IPS-18a (cell line): ENCODE measurements at regions not wholly inside any gene's neighbourhood (a gene's known extent, or its start where the extent isn't known, plus 50 kb on each side); places are given as distances from the start of the nearest gene placed in this dataset.
"Not testable (repeated sequence)": the region's sequence is repeated elsewhere in the genome, so short reads cannot be mapped to it uniquely, and the experiment has no call there.

Source experiments
- H3K27ac ChIP-seq: one replicate; pipeline ENCODE4 v1.5.1; 2013; ENCODE audit warnings: low read length
- H3K27me3 ChIP-seq: one replicate; pipeline ENCODE4 v1.6.1; 2013; ENCODE audit warnings: mild to moderate bottlenecking, low read length; ENCODE audit not compliant: control insufficient read depth, insufficient read depth
- H3K36me3 ChIP-seq: one replicate; pipeline ENCODE4 v1.6.1; 2013; ENCODE audit warnings: low read depth, low read length; ENCODE audit not compliant: control insufficient read depth
- H3K4me1 ChIP-seq: one replicate; pipeline ENCODE4 v1.6.1; 2013; ENCODE audit warnings: low read depth, low read length; ENCODE audit not compliant: control insufficient read depth
- H3K4me3 ChIP-seq: one replicate; pipeline ENCODE4 v1.5.1; 2013; ENCODE audit warnings: low read length
- H3K9ac ChIP-seq: one replicate; pipeline ENCODE4 v1.6.1; 2013; ENCODE audit warnings: mild to moderate bottlenecking, low read length, moderate library complexity
- H3K9me3 ChIP-seq: one replicate; pipeline ENCODE4 v1.6.1; 2013; ENCODE audit warnings: low read depth, low read length; ENCODE audit not compliant: control insufficient read depth

DNA sequence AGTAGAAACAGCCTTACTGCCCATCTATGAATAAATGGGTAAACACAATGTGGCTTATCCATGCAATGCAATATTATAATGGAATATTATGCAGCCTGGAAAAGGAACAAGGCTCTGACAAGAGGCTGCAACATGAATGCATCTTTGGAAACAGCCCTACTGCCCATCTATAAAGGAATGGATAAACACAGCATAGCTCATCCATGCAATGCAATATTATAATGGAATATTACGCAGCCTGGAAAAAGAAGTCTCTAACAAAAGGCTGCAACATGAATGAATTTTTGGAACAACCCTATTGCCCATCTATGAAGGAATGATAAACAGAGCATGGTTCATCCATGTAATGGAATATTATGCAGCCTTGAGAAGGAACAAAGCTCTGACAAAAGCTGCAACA lies 161.0 kb downstream of the CRLF2 start:
- Histone ChIP-seq H3K4me3 (no peak overlapping the region), H3K36me3 (no peaks in the 10 kb centered on the region), H3K27ac (no peak overlapping the region), H3K4me1 (no peaks in the 10 kb centered on the region), H3K9me3 (peaks cover 30% of the 10 kb centered on the region), H3K27me3 (no peaks in the 10 kb centered on the region), H3K9ac (no peak overlapping the region)

DNA sequence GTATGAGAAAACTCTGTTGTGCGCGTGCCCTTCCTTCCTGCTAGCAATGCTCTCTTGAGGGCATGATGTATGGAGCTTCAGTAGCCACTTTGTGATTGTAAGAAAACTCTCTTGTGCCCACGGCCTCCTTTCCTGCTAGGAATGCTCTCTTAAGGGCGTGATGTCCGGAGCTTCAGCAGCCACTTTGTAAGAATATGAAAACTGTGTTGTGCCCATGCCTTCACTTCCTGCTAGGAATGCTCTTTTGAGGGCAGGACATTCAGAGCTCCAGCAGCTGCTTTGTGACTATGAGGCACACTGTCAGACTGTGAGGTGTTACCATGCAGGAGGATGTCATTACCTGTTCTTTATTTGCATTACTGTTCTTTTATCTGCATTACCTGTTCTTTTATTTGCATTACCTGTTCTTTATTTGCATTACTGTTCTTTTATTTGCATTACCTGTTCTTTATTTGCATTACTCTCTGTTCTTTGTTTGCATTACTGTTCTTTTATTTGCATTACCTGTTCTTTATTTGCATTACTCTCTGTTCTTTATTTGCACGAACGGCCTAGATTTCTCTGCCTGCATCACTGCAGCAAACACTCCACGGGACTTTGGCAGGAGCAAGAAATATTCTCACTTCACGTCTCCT lies 166.7 kb downstream of the CRLF2 start:
- Histone ChIP-seq H3K9ac (no peak overlapping the region), H3K4me3 (no peak overlapping the region), H3K4me1 (no peaks in the 10 kb centered on the region), H3K27ac (no peak overlapping the region), H3K27me3 (no peaks in the 10 kb centered on the region), H3K36me3 (no peaks in the 10 kb centered on the region), H3K9me3 (peaks cover 5% of the 10 kb centered on the region)

DNA sequence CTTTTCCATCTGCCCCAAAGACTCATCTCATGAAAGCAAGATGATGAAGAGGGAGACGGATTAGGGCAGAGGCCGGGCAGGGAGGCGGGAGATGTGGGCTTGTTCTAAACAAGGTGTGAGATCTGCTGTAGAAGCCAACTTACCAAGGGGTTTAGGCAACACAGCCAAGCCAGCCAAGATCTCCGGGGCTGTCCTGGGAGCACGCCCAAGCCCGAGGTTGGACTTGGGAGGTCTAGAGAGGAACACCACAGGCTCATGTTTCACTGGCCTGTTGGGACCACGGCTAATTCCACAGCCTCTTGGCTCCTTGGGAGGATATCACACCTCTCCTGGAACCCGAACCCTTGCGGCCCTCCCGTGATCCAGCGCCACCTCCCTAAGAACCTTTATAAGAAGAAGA lies 171.4 kb downstream of the CRLF2 start:
- Histone ChIP-seq H3K4me3 (no peak overlapping the region), H3K27me3 (no peaks in the 10 kb centered on the region)

DNA sequence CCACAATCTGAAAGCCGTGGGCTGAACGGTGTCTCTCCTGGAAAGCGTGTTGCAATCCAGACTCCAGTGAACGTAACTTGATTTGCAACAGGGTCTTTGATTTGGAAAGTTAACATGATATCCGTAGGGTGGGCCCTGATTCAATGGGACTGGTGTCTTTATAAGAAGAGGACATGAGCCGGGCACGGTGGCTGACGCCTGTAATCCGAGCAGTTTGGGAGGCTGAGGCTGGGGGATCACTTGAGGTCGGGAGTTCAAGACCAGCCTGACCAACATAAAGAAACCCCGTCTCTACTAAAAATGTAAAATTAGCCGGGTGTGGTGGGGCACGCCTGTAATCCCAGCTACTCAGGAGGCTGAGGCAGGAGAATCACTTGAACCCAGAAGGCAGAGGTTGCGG lies 176.5 kb downstream of the CRLF2 start:
- not testable (repeated sequence) for H3K9me3 ChIP-seq, H3K4me3 ChIP-seq, H3K27me3 ChIP-seq, H3K27ac ChIP-seq, H3K36me3 ChIP-seq, H3K9ac ChIP-seq, H3K4me1 ChIP-seq

More for the DNA sequence above, 171.4 kb downstream of the CRLF2 start:
- no peak overlapping the region for H3K27ac ChIP-seq
- H3K4me1 ChIP-seq = no peaks in the 10 kb centered on the region
- H3K36me3 ChIP-seq = no peaks in the 10 kb centered on the region
- H3K9ac ChIP-seq = no peak overlapping the region
- peaks cover 9% of the 10 kb centered on the region for H3K9me3 ChIP-seq

DNA sequence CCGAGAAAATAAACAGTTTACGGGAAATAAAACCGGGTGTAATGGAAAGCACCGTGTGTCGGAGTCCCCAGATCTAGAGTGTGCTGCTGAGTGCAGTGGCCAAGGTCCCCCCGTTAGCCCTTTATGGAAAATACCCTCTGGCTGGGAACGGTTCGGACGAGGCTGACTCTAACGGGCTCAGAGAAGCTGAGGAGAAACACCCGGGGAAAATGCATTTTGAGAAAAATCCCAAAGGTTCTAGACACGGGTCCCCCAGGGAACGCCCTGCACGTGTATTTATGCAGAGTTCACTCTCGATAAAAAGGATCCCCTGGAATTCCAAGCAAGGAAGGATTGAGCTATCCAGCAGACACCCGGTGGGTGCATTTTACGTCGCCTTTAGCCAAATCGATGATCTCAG lies 177.2 kb downstream of the CRLF2 start:
- H3K9ac ChIP-seq = no peak overlapping the region
- H3K36me3 ChIP-seq = no peaks in the 10 kb centered on the region
- no peaks in the 10 kb centered on the region for H3K27me3 ChIP-seq
- H3K27ac ChIP-seq = no peak overlapping the region
- no peak overlapping the region for H3K4me3 ChIP-seq
- no peaks in the 10 kb centered on the region for H3K4me1 ChIP-seq
- H3K9me3 ChIP-seq = peaks cover 9% of the 10 kb centered on the region

DNA sequence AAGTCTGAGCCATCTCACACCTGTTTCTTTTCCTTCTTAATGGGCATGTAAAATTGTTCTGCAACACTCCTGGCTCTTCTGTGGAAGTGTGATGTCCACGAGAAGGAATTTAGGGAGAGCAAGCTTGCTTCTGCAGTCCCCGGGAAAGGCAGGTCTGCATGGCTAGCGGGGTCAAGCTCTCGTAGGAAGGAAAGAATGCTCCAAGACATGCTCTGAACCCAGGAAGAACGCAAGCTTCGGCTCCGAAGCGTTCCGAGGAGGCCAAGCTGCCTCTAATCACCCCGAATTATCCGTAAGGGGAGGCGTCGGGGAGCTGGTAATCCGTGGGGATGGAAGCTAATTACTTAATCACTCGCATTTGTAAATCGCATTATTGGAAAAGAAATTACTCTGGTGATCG lies 177.7 kb downstream of the CRLF2 start:
- no peaks in the 10 kb centered on the region for H3K27me3 ChIP-seq
- H3K36me3 ChIP-seq = no peaks in the 10 kb centered on the region
- H3K27ac ChIP-seq = no peak overlapping the region
- no peak overlapping the region for H3K9ac ChIP-seq
- no peaks in the 10 kb centered on the region for H3K4me1 ChIP-seq
- H3K4me3 ChIP-seq = no peak overlapping the region
- H3K9me3 ChIP-seq = peaks cover 9% of the 10 kb centered on the region

DNA sequence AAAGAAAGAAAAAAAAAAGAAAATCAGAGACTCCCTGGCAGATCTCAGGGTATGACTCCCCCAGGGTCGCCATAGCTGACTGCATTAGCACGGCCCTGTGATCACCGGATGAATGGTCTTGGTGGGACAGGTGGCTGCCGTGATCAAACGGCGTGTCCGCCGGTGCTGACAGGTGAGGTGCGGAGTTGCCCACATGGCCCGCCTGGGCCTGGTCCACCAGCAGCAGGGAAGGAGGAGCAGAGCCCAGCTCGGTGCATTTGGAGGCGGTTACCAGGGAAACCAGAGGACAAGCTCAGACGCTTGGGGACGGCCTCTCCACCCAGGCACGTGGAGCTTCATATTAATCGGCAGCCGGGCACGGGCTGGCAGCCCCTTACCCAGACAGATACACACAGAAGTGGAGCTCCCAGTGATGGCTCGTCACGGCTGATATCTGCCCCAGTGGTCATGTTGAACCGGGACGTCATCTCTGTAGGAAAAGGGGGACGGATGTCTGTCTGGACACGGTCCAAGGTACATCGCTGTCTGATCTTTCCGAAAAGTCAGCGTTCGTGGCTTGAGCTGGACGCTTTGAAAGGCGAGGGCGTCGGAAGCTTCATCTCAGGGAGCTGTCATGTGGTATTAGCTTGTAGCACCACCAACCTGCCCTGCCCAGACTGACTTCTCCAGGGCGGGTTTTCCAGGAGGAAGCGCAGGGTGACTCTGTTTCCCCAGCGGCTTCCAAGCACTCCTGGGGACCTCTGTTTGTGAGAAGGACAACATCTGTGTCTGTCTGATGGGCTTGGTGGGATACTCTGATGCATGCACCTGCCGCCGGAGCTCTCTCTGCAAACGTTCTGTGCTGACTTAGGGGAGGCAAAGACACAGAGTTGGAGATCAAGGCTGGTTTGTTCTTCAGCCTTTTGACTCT lies 180.7 kb downstream of the CRLF2 start:
- H3K9me3 ChIP-seq = peaks cover 16% of the 10 kb centered on the region
- no peaks in the 10 kb centered on the region for H3K4me1 ChIP-seq
- H3K4me3 ChIP-seq = no peak overlapping the region
- no peaks in the 10 kb centered on the region for H3K36me3 ChIP-seq
- no peaks in the 10 kb centered on the region for H3K27me3 ChIP-seq
- no peak overlapping the region for H3K27ac ChIP-seq
- H3K9ac ChIP-seq = no peak overlapping the region

DNA sequence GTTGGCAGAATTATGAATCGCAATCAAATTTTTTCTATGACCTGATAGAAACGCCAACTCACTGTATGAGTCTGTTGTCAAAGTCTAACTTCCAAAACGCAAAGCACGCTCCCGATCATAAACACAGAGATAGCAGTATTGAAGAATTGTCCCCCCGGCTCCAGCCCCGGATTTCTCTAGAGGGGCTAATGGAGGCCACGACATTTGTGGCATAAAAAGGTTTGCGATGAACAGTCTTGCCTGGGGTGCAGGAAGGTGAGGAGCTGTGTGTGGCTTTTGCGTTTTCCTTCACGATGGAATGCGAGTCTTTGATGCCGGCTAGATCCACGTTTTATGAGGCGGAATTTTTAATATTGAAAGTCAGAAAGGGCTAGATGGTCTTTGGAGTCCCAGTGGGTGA lies 183.0 kb downstream of the CRLF2 start:
- Histone ChIP-seq H3K27ac (no peak overlapping the region), H3K27me3 (no peaks in the 10 kb centered on the region), H3K36me3 (no peaks in the 10 kb centered on the region), H3K9ac (no peak overlapping the region), H3K4me3 (no peak overlapping the region), H3K4me1 (no peaks in the 10 kb centered on the region), H3K9me3 (peaks cover 10% of the 10 kb centered on the region)

DNA sequence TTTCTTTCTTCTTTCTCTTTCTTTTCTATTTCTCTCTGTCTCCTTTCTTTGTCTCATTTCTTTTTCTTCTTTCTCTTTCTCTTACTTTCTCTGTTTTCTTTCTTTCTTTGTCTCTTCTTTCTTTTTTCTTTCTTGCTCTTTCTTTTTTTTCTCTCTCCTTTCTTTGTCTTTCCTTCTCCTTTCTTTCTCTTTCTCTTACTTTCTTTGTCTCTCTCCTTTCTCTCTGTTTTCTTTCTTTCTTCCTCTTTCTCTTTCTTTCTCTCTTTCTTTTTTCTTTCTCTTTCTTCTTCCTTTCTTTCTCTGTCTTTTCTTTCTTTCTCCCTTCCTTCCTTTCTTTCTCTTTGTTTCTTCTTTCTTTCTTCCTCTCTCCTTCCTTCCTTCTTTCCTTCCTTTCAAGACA lies 184.8 kb downstream of the CRLF2 start:
- H3K9me3 ChIP-seq = peaks cover 10% of the 10 kb centered on the region
- H3K9ac ChIP-seq = no peak overlapping the region
- no peak overlapping the region for H3K4me3 ChIP-seq
- no peak overlapping the region for H3K27ac ChIP-seq
- no peaks in the 10 kb centered on the region for H3K36me3 ChIP-seq
- no peaks in the 10 kb centered on the region for H3K4me1 ChIP-seq
- no peaks in the 10 kb centered on the region for H3K27me3 ChIP-seq

DNA sequence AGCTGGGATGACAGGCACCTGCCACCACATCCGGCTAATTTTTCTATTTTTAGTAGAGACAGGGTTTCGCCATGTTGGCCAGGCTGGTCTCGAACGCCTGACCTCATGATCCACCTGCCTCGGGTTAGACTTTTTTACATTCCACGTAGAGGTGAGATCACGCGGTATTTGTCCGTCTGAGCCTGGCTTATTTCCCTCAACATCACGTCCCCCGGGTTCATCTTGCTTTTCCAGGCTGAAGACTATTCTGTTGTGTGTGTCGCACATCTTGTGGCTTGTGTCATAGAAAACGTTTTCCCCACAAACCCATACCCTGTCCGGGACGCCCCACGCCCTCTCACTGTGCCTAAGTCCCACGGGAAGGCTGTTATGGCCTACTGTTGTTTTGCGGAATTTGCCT lies 185.3 kb downstream of the CRLF2 start:
- Histone ChIP-seq H3K27ac (no peak overlapping the region), H3K9me3 (peaks cover 10% of the 10 kb centered on the region), H3K4me1 (no peaks in the 10 kb centered on the region), H3K9ac (no peak overlapping the region), H3K36me3 (no peaks in the 10 kb centered on the region), H3K4me3 (no peak overlapping the region), H3K27me3 (no peaks in the 10 kb centered on the region)

DNA sequence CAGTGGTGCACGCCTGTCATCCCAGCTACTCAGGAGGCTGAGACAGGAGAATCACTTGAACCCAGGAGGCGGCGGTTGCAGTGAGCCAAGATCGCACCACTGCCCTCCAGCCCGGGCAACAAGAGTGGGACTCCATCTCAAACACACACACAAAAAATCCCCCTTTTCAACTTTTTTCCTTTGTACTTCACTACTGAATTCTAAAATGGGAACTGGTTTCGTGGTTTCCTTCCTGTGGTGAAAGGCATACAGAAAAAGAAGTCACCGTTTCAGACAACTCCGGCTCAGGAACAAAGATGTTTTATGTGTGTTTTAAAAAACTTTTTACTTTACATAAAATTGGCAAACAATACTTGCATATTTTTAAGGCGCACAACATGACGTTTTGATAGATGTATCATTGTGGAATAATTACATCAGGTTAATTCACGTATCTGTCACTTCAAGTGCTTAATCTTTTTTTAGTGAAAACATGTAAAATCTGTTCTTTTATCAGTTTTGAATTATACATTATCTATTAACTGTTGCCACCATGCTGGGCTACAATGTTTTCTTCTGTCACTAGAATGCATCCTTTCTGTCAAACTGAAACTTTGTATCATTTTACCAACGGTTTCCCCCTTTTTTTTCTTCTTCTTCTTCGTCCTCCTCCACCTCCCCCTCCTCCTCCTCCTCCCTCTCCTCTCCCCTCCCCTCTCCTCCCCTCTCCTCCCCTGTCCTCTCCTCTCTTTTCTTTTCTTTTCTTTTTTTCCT lies 186.0 kb downstream of the CRLF2 start:
- no peaks in the 10 kb centered on the region for H3K27me3 ChIP-seq
- H3K9ac ChIP-seq = no peak overlapping the region
- no peak overlapping the region for H3K4me3 ChIP-seq
- H3K36me3 ChIP-seq = no peaks in the 10 kb centered on the region
- no peak overlapping the region for H3K27ac ChIP-seq
- H3K4me1 ChIP-seq = no peaks in the 10 kb centered on the region
- H3K9me3 ChIP-seq = peaks cover 10% of the 10 kb centered on the region
